Bronchial epithelial cell (primary cell): ENCODE measurements at regions not wholly inside any gene's neighbourhood (a gene's known extent, or its start where the extent isn't known, plus 50 kb on each side); places are given as distances from the start of the nearest gene placed in this dataset.

ENCODE experiments used
- DNase-seq: peaks from one replicate; pipeline ENCODE4 v3.0.0-alpha.2; 2010; ENCODE audit warnings: low read depth
- FAIRE-seq: peaks from 2 replicates; lab custom pipeline; 2011; peaks lifted over from hg19 to GRCh38; lab: Jason Lieb, UNC
- H3K27me3 ChIP-seq: 2 replicates; pipeline ENCODE4 v1.5.1; 2011; ENCODE audit warnings: low read length; ENCODE audit not compliant: control insufficient read depth, insufficient read depth
- H3K36me3 ChIP-seq: 2 replicates; pipeline ENCODE4 v1.5.1; 2011; ENCODE audit warnings: low read length; ENCODE audit not compliant: control insufficient read depth, insufficient read depth
- H3K4me3 ChIP-seq: 2 replicates; pipeline ENCODE4 v1.5.1; 2011; ENCODE audit warnings: mild to moderate bottlenecking, low read depth, low read length, control low read depth
- TF ChIP-seq, protein P1 (sequence below): IDR thresholded peaks from 2 replicates; pipeline ENCODE4 v1.5.1; 2011; ENCODE audit warnings: mild to moderate bottlenecking, moderate library complexity, low read length, control low read depth, inconsistent platforms; ENCODE audit not compliant: insufficient read depth, severe bottlenecking

DNA sequence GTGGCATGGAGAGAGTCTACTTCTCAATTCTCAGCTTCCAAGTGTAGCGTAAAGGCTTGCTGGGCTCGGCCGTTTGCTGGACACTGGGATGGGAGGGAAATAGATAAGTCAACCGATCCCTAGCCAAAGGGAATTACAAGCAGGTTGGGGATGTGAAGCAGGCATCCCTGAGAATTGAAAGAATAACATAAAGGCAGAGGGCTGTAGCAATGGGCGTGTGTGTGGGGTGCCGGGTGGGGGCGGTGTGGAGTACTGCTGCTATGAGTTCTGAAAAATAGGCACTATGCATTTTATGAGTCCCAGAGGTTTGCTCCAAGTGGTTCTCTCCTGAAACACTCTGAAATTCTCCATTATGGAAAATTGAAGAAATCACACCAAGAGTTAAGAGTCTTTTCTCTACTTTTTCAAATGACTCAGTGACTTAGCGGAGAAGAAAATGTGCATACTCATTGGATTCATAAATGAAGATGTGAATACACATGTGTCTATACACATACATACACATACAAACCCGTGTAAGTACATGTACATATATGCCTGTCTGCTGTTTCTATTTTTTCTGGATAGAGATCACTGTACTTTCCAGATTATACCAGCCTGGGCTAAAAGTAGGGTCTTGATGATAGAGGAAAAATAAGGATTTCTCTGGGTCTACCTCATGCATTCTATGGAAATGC, 65.4 kb downstream of the ADRA2A start:
- FAIRE-seq: no peak
- no peak overlapping the region for H3K4me3 ChIP-seq
- TF ChIP-seq, protein P1, sequence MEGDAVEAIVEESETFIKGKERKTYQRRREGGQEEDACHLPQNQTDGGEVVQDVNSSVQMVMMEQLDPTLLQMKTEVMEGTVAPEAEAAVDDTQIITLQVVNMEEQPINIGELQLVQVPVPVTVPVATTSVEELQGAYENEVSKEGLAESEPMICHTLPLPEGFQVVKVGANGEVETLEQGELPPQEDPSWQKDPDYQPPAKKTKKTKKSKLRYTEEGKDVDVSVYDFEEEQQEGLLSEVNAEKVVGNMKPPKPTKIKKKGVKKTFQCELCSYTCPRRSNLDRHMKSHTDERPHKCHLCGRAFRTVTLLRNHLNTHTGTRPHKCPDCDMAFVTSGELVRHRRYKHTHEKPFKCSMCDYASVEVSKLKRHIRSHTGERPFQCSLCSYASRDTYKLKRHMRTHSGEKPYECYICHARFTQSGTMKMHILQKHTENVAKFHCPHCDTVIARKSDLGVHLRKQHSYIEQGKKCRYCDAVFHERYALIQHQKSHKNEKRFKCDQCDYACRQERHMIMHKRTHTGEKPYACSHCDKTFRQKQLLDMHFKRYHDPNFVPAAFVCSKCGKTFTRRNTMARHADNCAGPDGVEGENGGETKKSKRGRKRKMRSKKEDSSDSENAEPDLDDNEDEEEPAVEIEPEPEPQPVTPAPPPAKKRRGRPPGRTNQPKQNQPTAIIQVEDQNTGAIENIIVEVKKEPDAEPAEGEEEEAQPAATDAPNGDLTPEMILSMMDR: no peak
- no peaks in the 10 kb centered on the region for H3K36me3 ChIP-seq
- no peaks in the 10 kb centered on the region for H3K27me3 ChIP-seq
- no peak for DNase-seq

DNA sequence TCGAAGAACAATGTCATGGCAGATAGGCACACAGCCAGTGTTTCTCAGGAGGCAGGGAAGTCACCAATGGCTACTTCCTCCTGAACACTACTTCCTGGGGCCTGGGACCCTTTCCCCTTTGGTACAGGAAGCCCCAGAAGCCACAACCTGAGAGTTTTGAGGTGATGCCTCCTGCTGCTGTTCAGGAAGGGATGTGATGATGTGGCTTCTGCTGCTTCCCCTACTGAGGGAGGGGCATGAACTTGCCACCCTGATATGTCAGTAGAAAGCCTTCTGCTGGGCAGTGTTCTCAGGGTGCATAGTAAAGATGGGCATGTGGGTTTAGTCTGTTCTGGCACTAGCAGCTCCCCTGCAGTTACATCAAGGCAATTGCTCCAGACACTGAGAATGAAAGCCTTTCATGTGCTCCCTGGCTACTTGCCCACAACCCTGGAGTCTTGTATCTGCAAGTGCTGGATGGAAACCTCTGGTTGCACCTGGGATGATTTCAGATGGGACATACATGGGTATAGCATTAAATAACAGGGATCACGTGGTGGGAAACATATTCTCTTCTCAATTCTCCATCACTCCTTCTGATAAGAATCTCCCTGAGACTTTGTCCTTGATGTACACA, 69.3 kb downstream of the ADRA2A start:
- Histone ChIP-seq H3K4me3 (no peak overlapping the region), H3K27me3 (no peaks in the 10 kb centered on the region), H3K36me3 (no peaks in the 10 kb centered on the region)
- FAIRE-seq (peak; percentile 52), DNase-seq (no peak)
- TF ChIP-seq, protein P1: no peak

DNA sequence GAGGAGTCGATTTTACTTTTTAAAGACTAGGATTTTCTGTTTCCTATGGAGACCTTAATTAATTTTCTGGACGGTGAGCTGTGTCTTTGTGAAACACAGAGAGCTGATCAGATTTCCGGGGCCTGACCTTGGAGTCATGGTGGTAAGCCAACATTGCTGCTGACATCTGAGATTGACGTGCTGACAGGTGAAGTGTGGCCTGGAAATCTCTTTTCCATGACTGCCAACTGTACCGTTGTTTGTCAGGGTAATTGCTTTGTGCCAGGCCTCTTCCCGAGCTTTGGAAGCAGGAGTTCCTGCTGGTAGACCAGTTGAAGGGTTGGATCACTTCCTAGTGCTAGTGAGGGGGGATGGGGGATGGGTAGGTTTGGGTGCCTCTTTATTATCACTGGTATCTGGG, 71.2 kb downstream of the ADRA2A start:
- no peak for FAIRE-seq
- DNase-seq: no peak
- TF ChIP-seq, protein P1: no peak
- Histone ChIP-seq H3K27me3 (no peaks in the 10 kb centered on the region), H3K4me3 (no peak overlapping the region), H3K36me3 (no peaks in the 10 kb centered on the region)

DNA sequence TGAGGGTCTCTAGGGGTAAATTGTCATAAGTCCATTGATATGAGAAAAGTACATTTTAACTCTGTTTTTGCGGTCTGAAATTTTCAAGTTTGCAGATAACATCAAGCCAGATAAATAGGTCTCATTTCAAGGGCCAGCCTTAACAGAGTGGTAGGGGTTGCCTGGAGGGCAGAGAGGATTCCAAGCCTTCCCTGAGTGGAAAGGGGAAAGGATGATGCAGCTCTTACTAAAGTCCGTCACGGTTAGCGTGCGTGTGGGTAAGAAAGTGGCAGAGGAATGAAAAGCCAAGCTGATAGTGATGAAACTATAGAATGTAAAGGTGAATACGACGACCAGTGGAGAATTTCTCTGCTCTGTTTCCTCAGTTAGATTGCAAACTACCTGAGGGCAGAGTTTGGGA, 71.6 kb downstream of the ADRA2A start:
- TF ChIP-seq, protein P1: no peak
- Histone ChIP-seq H3K4me3 (no peak overlapping the region), H3K36me3 (no peaks in the 10 kb centered on the region), H3K27me3 (no peaks in the 10 kb centered on the region)
- DNase-seq (no peak), FAIRE-seq (no peak)

DNA sequence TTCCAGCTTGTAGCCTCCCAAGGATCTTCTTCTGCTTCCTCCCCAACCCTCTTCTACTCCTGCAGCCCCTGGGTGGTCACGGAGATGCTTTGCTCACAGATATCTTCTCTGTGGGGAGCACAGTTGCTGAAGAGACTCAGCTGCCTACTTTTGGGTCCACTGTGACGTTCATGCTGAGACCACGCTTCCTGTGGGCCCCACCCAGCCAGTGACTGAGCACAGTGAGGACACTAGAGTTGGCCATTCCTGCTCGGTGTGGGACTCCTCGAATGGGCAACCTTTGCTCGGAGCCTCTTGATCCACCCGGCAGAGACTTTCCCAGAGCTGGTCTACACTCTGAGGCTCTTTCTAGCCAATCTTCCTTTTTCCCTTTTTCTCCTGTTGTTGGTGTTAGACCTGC, 73.9 kb downstream of the ADRA2A start:
- TF ChIP-seq, protein P1: no peak
- FAIRE-seq: peak; percentile 28
- DNase-seq: no peak
- no peak overlapping the region for H3K4me3 ChIP-seq
- H3K27me3 ChIP-seq: no peaks in the 10 kb centered on the region
- H3K36me3 ChIP-seq: no peaks in the 10 kb centered on the region
